ENCODE measurements at regions not wholly inside any gene's neighbourhood (a gene's known extent, or its start where the extent isn't known, plus 50 kb on each side); places are given as distances from the start of the nearest gene placed in this dataset.
"Not testable (repeated sequence)": the region's sequence is repeated elsewhere in the genome, so short reads cannot be mapped to it uniquely, and the experiment has no call there.

DNA sequence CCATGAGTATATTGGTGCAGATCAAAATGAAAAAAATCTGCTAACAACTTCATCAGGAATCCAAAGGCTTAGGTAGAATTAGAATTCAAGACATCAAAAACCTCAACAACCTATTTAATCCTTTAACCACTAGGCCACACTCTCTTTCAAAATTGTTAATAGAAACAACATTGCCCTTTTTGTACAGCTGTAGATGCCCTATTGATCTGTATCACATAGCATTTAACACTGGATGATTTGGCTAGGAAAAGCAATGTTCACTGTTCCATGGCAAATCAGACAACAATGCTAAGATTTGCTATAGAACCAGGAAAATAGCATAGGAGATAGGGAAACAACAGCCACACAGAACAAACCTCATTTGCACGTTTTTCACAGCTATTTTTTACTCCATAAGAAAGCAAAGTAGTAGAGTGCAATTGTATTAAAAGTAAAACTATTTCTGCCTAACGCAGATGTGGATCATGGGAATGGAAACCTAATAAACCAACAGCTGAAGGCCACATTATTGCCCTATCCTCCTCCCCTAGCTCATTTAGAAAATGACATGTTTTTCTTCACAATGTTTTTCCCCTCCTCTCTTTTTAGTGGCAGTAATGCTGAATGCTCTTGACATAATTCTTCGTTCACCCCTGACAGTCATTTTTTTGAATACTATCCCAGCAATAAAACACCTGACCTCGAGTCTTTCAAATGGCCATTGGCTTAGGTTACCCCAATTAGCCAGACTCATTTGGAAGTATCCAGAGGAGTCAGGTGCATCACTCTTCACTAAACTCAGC is 373.0 kb upstream of the CCNH start:
- DNase-seq (ENCODE audit: low read depth), result no peak

GRCh38 chr5:87784879-87785495 is 372.3 kb upstream of the CCNH start:
- DNase-seq (ENCODE audit: low read depth), result no peak

GRCh38 chr5:87784311-87784710 is 371.6 kb upstream of the CCNH start:
- DNase-seq (ENCODE audit: low read depth), result no peak

GRCh38 chr5:87782916-87783315 is 370.2 kb upstream of the CCNH start:
- no peak for DNase-seq (ENCODE audit: low read depth)

DNA sequence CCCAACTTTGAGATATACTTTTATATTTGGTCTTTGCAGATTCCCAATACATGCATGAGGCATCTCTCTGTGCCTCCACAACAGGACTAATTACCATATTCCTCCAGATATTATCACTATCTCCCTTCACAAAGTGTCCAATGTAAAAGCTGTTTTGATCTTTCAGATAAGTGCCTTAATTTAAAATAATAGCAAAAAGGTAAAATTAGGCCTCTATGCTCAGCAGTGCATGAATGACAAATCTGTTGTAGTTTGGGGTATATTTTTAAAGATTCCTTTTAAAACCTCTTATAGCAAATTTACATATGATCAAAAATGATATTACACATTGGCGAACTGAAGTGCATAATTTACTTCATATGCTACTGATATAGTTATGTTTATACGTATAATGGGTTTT is 369.2 kb upstream of the CCNH start:
- DNase-seq (ENCODE audit: low read depth), result no peak

- peak; percentile 69 for DNase-seq (ENCODE audit: low read depth)
These were observed 368.4 kb upstream of the CCNH start for GRCh38 chr5:87780831-87781760.

DNA sequence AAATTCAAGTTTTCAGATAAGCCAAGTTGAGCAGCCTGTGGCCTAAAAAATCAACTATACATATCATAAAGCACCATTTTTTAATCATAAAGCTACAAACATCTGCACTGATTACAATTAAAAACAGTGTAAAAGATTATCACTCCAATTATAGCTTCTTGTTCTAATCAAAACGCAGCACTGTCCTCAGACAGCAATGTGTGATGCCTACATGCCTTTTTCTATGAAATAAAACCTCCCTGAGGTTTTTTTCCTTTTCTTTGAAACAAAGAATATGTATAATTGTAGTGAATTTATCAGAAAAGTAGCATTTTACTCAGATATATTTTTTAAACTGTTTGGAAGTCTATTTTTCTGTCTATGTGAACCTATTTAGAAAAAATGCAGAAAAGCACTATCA is 366.1 kb upstream of the CCNH start:
- DNase-seq (ENCODE audit: low read depth), result no peak

GRCh38 chr5:87777877-87778276 is 365.1 kb upstream of the CCNH start:
- no peak for DNase-seq (ENCODE audit: low read depth)

DNA sequence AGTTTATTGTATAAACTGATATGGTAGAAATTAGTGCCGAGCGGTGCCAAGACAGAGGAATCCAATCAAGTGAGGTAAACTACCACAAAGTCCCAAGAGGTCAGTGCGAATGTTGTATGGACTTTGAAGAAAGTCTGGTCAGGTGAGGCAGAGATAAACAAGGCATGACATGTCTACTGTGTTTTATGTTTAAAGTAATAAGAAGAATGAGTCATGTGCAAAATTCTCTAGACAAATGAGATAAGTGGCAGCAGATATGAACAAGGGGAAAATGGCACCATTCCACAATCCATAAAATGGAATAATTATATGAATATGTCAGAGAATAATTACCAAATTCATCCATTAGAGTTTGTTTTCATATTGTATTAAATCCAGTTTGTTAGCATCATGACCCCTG is 364.1 kb upstream of the CCNH start:
- no peak for DNase-seq (ENCODE audit: low read depth)

DNA sequence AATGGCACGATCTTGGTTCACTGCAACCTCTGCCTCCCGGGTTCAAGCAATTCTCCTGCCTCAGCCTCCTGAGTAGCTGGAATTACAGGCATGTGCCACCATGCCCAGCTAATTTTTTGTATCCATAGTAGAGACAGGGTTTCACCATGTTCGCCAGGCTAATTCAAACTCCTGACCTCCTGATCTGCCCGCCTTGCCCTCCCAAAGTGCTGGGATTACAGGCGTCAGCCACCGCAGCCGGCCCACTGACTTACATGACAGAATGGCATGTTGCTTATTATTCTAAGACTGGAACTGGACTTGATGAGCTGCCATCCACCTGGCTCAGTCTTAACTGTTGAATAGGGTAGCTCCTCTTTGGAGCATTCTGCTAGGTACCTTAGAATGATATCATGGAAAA is 363.6 kb upstream of the CCNH start:
- not testable (repeated sequence) for DNase-seq (ENCODE audit: low read depth)

DNA sequence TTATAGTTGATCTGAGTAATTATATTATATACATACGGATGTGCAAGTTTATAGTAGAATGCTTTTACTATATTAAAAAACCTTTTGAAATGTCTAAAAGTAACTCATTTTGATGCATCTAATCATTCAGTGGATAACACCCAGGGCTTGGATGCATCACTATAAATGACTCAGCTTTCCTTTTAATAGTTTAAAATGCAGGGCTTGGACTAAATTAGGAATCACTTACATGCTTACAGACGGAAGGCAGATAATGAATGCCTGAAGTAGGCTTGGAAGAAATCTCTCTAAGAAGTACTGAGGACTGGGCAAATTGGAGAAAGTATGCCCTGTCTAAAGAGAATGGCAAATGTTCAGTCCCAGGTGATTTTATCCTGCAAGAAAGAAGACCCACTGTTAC is 362.5 kb upstream of the CCNH start:
- no peak for DNase-seq (ENCODE audit: low read depth)

DNA sequence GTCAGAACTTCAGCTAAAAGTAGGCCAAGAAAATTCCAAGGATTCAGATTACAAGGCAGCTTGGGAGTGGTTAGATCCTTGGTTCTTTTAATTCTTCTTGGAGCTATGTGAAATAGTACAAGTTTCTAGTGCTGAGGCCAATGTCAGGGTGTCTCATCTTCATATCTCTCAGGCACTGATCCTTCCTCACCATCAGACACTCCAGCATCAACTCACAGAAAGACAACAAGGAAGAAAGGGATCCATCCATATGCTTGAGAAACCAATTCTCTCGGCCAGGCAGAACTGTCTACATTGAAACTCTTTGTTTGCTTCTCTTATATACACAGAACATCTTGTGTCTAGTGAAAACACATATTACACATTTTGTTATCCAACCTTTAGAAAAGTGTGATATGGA is 362.1 kb upstream of the CCNH start:
- no peak for DNase-seq (ENCODE audit: low read depth)

DNA sequence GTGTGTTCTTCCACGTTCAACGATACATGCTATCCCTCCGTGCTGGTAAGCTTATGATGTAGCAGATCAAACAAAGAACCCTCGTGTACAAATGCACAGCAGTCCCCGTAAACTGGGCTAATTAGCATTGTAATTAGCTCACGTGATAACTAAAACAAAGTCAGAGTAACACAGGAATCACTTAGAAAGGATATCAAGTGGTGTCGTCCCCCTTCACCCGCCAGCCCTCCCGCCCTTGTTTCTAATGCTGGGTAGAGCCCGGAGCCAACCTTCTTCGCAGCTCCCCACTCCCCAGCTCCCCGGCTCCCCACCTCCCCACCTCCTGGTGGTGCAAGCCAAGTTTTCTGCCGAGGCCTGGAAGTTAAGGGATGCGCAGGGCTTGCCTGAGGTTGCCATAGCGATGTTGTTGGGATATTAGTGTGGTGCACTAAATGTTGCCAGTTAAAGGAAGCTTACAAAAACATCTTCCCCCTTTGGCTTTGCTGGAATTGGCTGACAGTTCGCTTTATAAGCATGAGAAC is 357.9 kb upstream of the CCNH start:
- DNase-seq (ENCODE audit: low read depth), result no peak

GRCh38 chr5:87770016-87770570 is 357.4 kb upstream of the CCNH start:
- DNase-seq (ENCODE audit: low read depth), result no peak

- no peak for DNase-seq (ENCODE audit: low read depth)
These were observed 356.4 kb upstream of the CCNH start for GRCh38 chr5:87769157-87769556.

- no peak for DNase-seq (ENCODE audit: low read depth)
These were observed 355.5 kb upstream of the CCNH start for GRCh38 chr5:87768190-87768589.

GRCh38 chr5:87765009-87765408 is 352.3 kb upstream of the CCNH start:
- DNase-seq (ENCODE audit: low read depth), result no peak

- no peak for DNase-seq (ENCODE audit: low read depth)
These were observed 349.9 kb upstream of the CCNH start for GRCh38 chr5:87762631-87763030.

DNA sequence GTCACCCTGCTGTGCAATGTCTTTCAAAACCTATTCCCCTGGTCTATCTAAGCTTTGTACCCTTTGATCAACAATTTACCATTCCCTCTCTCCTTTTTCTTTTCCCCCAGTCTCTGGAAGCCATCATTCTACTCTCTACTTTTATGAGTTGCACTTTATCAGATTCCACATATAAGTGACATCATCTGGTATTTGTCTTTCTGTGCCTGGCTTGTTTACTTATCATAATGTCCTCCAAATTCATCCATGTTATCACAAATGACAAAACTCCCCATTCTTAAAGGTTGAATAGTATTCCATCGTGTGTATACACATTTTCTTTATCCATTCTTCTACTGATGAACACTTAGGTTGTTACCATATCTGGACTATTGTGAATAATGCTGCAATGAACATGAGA is 344.2 kb upstream of the CCNH start:
- no peak for DNase-seq (ENCODE audit: low read depth)

DNA sequence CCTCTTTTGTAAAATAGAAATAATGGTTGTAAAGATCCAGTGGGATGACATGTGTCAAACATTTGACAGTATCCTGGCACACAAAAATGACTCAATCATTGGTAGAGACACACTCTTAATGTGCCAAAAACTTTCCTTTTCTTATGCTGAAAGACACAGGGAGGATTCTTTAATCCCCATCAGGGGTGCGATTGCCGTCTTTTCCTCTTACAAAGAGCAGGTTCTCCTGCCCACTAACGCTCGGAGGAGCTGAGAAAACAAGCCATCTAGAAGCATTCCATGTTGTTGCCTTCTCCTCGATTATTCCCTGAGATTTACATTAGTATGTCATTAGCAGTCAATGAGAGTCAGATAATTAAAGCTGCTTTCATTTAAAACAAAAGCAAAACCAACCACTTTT is 342.6 kb upstream of the CCNH start:
- no peak for DNase-seq (ENCODE audit: low read depth)

- DNase-seq (ENCODE audit: low read depth), result no peak
These were observed 341.5 kb upstream of the CCNH start for GRCh38 chr5:87754009-87754757.

DNA sequence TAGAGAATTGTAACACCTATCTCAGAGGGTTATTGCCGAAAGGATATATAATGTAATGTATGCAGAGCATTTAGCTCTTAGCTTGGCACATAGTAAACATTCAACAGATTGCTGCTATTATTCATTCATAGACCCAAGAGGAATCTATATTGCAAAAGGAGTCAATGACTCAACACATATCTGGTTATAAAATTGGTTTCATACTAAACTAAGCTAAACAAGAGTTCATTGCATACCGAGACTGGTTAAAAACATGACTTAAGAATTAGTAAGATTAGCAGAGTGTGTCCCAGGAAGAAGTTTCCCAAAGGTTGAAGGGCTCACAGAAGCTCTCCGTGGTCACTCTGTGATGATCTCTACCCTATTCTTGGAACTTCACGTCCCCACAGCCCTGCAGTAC is 339.6 kb upstream of the CCNH start:
- DNase-seq (ENCODE audit: low read depth), result peak; percentile 38

Data from fibroblast of gingiva (primary cell).